GM12874 (cell line): ENCODE measurements at regions not wholly inside any gene's neighbourhood (a gene's known extent, or its start where the extent isn't known, plus 50 kb on each side); places are given as distances from the start of the nearest gene placed in this dataset.

Experiments used
- CTCF ChIP-seq: IDR thresholded peaks from 2 replicates; pipeline ENCODE4 v1.5.1; 2011; ENCODE audit warnings: low read depth, mild to moderate bottlenecking, control low read depth, low read length, moderate library complexity; ENCODE audit not compliant: insufficient read depth

GRCh38 chr21:20106368-20106767, 891.8 kb upstream of the NCAM2 start:
- TF ChIP-seq CTCF, result no peak

GRCh38 chr21:20108016-20108415, 890.2 kb upstream of the NCAM2 start:
- TF ChIP-seq CTCF, result no peak

- no peak for TF ChIP-seq CTCF
These were observed 889.2 kb upstream of the NCAM2 start for GRCh38 chr21:20108976-20109540.

DNA sequence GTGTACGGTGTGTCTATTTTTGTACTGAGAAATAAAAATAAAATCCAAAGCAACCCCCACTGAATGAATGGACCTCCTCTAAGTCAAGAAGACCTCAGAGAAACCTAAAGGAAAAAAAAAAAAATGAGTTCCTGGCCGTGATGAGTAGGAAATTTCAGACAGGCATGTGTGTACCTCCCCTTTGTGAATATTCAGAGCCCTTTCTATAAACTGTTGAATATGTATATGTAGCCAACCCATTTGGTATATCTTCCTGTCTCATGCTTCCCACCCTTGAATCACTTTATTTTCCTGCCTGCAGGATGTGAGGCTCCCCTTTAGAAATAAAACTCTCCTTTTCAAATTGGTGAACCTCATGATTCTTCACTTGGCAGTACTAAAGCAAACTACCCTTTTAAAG, 887.8 kb upstream of the NCAM2 start:
- no peak for TF ChIP-seq CTCF

GRCh38 chr21:20151741-20152140, 846.5 kb upstream of the NCAM2 start:
- no peak for TF ChIP-seq CTCF

DNA sequence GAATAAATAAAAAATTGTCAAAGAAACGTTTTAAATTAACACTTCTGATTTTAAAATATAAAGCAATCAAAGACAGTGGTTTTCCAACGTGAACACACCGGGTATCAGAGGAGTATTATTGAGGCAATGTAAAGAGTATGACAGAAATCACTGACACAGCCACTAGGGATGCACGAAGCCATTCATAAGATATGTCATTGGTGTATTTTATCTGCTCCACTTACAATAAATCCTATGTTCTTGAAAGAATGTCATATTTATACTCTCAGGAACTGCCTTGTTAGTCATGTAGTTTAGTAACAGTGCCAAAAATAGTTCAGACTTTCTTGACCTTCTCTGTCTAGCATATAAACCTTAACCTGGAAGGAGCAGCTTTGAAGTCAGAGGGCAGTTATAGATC, 835.0 kb upstream of the NCAM2 start:
- TF ChIP-seq CTCF, result no peak

GRCh38 chr21:20167059-20167458, 831.1 kb upstream of the NCAM2 start:
- no peak for TF ChIP-seq CTCF
